ENCODE measurements at regions not wholly inside any gene's neighbourhood (a gene's known extent, or its start where the extent isn't known, plus 50 kb on each side); places are given as distances from the start of the nearest gene placed in this dataset.

DNA sequence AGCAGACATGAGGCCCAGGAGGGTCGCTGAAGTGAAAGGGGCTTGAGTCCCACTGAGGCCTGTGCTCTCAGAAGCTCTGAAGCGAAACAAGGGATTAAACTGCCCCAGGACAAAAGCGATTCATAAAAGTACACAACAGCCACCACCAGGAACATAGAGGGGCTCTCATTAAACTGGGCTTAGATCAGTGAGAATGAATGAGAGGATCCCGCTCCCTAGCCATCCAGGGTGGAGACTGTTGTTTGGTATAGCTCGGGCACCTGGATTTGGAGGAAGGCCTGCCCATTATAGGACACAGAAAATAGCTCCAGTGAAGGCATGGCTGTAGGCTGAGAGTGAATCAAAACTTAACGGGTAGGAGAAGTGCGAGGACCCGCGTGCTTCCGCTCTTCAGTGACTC is 91.6 kb upstream of the TAB2 start:
- POLR2A ChIA-PET: no interaction called here
- H3K4me3 ChIP-seq (ENCODE audit: low read depth, low read length, poor library complexity, severe bottlenecking): no peak overlapping the region
- H3K4me1 ChIP-seq (ENCODE audit: insufficient read depth, low read length, poor library complexity, severe bottlenecking): peaks cover 8% of the 10 kb centered on the region
- DNase-seq (ENCODE audit: low spot score): no peak
- CTCF ChIA-PET (ENCODE audit: unreplicated experiment): no interaction called here
- H2AFZ ChIP-seq (ENCODE audit: low read length): no peak overlapping the region
- H3K9me3 ChIP-seq (ENCODE audit: low read length): no peaks in the 10 kb centered on the region
- H3K36me3 ChIP-seq (ENCODE audit: insufficient read depth, low read length): no peaks in the 10 kb centered on the region
- no peak overlapping the region for H3K27ac ChIP-seq (ENCODE audit: low read depth, low read length, poor library complexity, severe bottlenecking)
- H3K79me2 ChIP-seq (ENCODE audit: insufficient read depth, low read depth, low read length): no peaks in the 10 kb centered on the region
- no peak for TF ChIP-seq EZH2phosphoT487 (IDR thresholded peaks at IDR 0.05; ENCODE audit: borderline replicate concordance, low read depth, low read length)
- TF ChIP-seq, protein P1, sequence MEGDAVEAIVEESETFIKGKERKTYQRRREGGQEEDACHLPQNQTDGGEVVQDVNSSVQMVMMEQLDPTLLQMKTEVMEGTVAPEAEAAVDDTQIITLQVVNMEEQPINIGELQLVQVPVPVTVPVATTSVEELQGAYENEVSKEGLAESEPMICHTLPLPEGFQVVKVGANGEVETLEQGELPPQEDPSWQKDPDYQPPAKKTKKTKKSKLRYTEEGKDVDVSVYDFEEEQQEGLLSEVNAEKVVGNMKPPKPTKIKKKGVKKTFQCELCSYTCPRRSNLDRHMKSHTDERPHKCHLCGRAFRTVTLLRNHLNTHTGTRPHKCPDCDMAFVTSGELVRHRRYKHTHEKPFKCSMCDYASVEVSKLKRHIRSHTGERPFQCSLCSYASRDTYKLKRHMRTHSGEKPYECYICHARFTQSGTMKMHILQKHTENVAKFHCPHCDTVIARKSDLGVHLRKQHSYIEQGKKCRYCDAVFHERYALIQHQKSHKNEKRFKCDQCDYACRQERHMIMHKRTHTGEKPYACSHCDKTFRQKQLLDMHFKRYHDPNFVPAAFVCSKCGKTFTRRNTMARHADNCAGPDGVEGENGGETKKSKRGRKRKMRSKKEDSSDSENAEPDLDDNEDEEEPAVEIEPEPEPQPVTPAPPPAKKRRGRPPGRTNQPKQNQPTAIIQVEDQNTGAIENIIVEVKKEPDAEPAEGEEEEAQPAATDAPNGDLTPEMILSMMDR (conservative IDR thresholded peaks at IDR 0.05; ENCODE audit: low read length): no peak
- H3K4me2 ChIP-seq (ENCODE audit: low read length): no peak overlapping the region
- intact Hi-C loops (cut with micrococcal nuclease; ENCODE audit: unreplicated experiment): no loop called here
- BruUV-seq (replicated peaks): no TSS peak
- no peaks in the 10 kb centered on the region for H4K20me1 ChIP-seq (ENCODE audit: insufficient read depth, low read length)
- H3K9me2 ChIP-seq (ENCODE audit: insufficient read depth, low read length): no peaks in the 10 kb centered on the region

DNA sequence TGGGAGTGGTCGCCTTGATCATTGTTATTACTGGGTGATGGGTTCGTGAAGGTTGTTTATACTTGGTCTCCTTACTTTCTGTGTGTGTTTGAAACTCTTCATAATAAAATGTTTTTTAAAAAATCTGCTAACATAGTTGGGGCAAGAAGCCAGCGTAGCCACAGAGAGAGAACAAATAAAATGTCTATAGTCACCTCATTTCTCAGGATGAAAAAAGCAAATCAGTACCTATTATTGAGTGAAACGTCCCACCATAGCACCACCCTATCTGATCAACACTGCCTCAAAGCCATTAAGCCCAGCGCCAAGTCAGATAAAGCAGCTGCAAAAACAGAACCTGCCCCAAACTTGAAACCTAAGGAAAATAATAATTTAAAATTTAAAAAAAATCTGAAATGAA is 89.7 kb upstream of the TAB2 start:
- POLR2A ChIA-PET: no interaction called here

DNA sequence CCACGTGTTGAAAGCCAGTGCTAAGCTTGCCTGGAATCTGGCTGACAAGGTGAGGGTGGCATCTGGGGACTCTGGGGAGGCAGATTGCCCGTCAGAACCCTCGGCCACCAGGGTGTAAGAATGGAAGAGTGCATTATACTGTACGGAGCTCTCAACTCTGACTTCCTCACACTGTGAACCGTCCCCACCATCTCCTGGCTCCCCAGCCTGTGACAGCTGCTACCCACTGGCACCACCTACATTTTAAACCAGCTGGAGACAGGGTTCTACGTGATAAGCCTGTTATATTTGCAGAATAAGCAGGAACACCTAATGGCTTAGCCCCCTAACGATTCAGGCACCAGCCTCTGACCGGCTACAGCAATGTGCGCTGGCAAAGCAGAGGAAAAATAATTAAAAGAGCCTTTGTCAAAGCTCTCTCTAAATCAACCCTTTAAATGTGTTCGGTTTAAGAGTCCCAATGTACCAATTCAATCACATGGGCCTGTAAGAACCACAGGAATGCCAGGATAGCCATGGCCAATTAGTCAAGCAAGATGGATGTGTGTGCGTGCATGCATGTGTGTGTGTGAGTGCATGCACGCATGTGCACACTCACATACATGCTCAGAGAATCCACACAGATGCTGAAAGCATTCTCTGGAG is 89.1 kb upstream of the TAB2 start:
- POLR2A ChIA-PET: interaction anchor here (0.6 kb wide), 1 partner anchor 12 kb away, joined by 4 read pairs; no protein-coding TSS in a partner anchor
- CTCF ChIA-PET (ENCODE audit: unreplicated experiment): no interaction called here

More for the DNA sequence above, 89.7 kb upstream of the TAB2 start:
- Histone ChIP-seq H3K36me3 (ENCODE audit: insufficient read depth, low read length) (no peaks in the 10 kb centered on the region), H4K20me1 (ENCODE audit: insufficient read depth, low read length) (no peaks in the 10 kb centered on the region), H3K9me3 (ENCODE audit: low read length) (no peaks in the 10 kb centered on the region), H3K4me2 (ENCODE audit: low read length) (no peak overlapping the region), H3K4me1 (ENCODE audit: insufficient read depth, low read length, poor library complexity, severe bottlenecking) (peaks cover 11% of the 10 kb centered on the region), H3K27ac (ENCODE audit: low read depth, low read length, poor library complexity, severe bottlenecking) (no peak overlapping the region), H3K4me3 (ENCODE audit: low read depth, low read length, poor library complexity, severe bottlenecking) (no peak overlapping the region), H2AFZ (ENCODE audit: low read length) (no peak overlapping the region), H3K9me2 (ENCODE audit: insufficient read depth, low read length) (no peaks in the 10 kb centered on the region), H3K79me2 (ENCODE audit: insufficient read depth, low read depth, low read length) (no peaks in the 10 kb centered on the region)
- no peak for TF ChIP-seq EZH2phosphoT487 (IDR thresholded peaks at IDR 0.05; ENCODE audit: borderline replicate concordance, low read depth, low read length)
- TF ChIP-seq, protein P1 (conservative IDR thresholded peaks at IDR 0.05; ENCODE audit: low read length): no peak
- no peak for DNase-seq (ENCODE audit: low spot score)
- intact Hi-C loops (cut with micrococcal nuclease; ENCODE audit: unreplicated experiment): no loop called here
- BruUV-seq (replicated peaks): no TSS peak
- CTCF ChIA-PET (ENCODE audit: unreplicated experiment): no interaction called here

More for the DNA sequence above, 89.1 kb upstream of the TAB2 start:
- H3K79me2 ChIP-seq (ENCODE audit: insufficient read depth, low read depth, low read length): no peaks in the 10 kb centered on the region
- no peaks in the 10 kb centered on the region for H3K9me2 ChIP-seq (ENCODE audit: insufficient read depth, low read length)
- peaks cover 11% of the 10 kb centered on the region for H3K4me1 ChIP-seq (ENCODE audit: insufficient read depth, low read length, poor library complexity, severe bottlenecking)
- H3K4me2 ChIP-seq (ENCODE audit: low read length): no peak overlapping the region
- no peak for TF ChIP-seq EZH2phosphoT487 (IDR thresholded peaks at IDR 0.05; ENCODE audit: borderline replicate concordance, low read depth, low read length)
- TF ChIP-seq, protein P1 (conservative IDR thresholded peaks at IDR 0.05; ENCODE audit: low read length): no peak
- no peaks in the 10 kb centered on the region for H4K20me1 ChIP-seq (ENCODE audit: insufficient read depth, low read length)
- H3K36me3 ChIP-seq (ENCODE audit: insufficient read depth, low read length): no peaks in the 10 kb centered on the region
- intact Hi-C loops (cut with micrococcal nuclease; ENCODE audit: unreplicated experiment): no loop called here
- BruUV-seq (replicated peaks): no TSS peak
- DNase-seq (ENCODE audit: low spot score): no peak
- no peak overlapping the region for H2AFZ ChIP-seq (ENCODE audit: low read length)
- no peak overlapping the region for H3K27ac ChIP-seq (ENCODE audit: low read depth, low read length, poor library complexity, severe bottlenecking)
- no peak overlapping the region for H3K4me3 ChIP-seq (ENCODE audit: low read depth, low read length, poor library complexity, severe bottlenecking)
- H3K9me3 ChIP-seq (ENCODE audit: low read length): no peaks in the 10 kb centered on the region

Measured in OCI-LY7 (cell line).